Stimulated activated CD4-positive, alpha-beta T cell treated with anti-CD3 and anti-CD28 coated beads, Interleukin-4, amount 100 ng/mL, for 4 hours (primary cell): ENCODE measurements at regions not wholly inside any gene's neighbourhood (a gene's known extent, or its start where the extent isn't known, plus 50 kb on each side); places are given as distances from the start of the nearest gene placed in this dataset.
"Not testable (repeated sequence)": the region's sequence is repeated elsewhere in the genome, so short reads cannot be mapped to it uniquely, and the experiment has no call there.

ENCODE experiments used
- DNase-seq, 2 experiments: peaks; one replicate each; pipeline ENCODE4 v3.0.0-alpha.2; 2020

GRCh38 chr12:131530422-131530821 is 180.5 kb upstream of the SFSWAP start:
- DNase-seq: no peak

GRCh38 chr12:131533139-131533538 is 177.8 kb upstream of the SFSWAP start:
- no peak for DNase-seq

- DNase-seq: no peak
Measured at GRCh38 chr12:131535779-131536178, 175.1 kb upstream of the SFSWAP start.

- peak; percentile 7 to 46 for DNase-seq
Measured at GRCh38 chr12:131536337-131536736, 174.6 kb upstream of the SFSWAP start.

GRCh38 chr12:131536766-131537165 is 174.1 kb upstream of the SFSWAP start:
- DNase-seq: no peak

GRCh38 chr12:131537267-131537958 is 173.5 kb upstream of the SFSWAP start:
- DNase-seq: no peak

GRCh38 chr12:131539381-131539780 is 171.5 kb upstream of the SFSWAP start:
- DNase-seq: no peak

- no peak for DNase-seq
Measured at GRCh38 chr12:131540138-131540623, 170.7 kb upstream of the SFSWAP start.

GRCh38 chr12:131541512-131541911 is 169.4 kb upstream of the SFSWAP start:
- DNase-seq: not testable (repeated sequence)

- no peak for DNase-seq
Measured at GRCh38 chr12:131542351-131542750, 168.5 kb upstream of the SFSWAP start.

- DNase-seq: no peak
Measured at GRCh38 chr12:131543040-131543439, 167.8 kb upstream of the SFSWAP start.

- DNase-seq: no peak
Measured at GRCh38 chr12:131547555-131547954, 163.3 kb upstream of the SFSWAP start.

GRCh38 chr12:131550121-131550520 is 160.8 kb upstream of the SFSWAP start:
- DNase-seq: no peak

GRCh38 chr12:131551675-131552491 is 159.0 kb upstream of the SFSWAP start:
- DNase-seq: no peak

- no peak for DNase-seq
Measured at GRCh38 chr12:131552492-131552863, 158.4 kb upstream of the SFSWAP start.

GRCh38 chr12:131553096-131553777 is 157.7 kb upstream of the SFSWAP start:
- DNase-seq: no peak

- DNase-seq: no peak
Measured at GRCh38 chr12:131555197-131555846, 155.6 kb upstream of the SFSWAP start.

GRCh38 chr12:131555866-131556265 is 155.0 kb upstream of the SFSWAP start:
- DNase-seq: no peak

- DNase-seq: no peak
Measured at GRCh38 chr12:131557078-131557709, 153.7 kb upstream of the SFSWAP start.

- no peak for DNase-seq
Measured at GRCh38 chr12:131559517-131560516, 151.1 kb upstream of the SFSWAP start.

GRCh38 chr12:131561051-131561450 is 149.8 kb upstream of the SFSWAP start:
- DNase-seq: no peak
